ENCODE measurements at regions not wholly inside any gene's neighbourhood (a gene's known extent, or its start where the extent isn't known, plus 50 kb on each side); places are given as distances from the start of the nearest gene placed in this dataset.

DNA sequence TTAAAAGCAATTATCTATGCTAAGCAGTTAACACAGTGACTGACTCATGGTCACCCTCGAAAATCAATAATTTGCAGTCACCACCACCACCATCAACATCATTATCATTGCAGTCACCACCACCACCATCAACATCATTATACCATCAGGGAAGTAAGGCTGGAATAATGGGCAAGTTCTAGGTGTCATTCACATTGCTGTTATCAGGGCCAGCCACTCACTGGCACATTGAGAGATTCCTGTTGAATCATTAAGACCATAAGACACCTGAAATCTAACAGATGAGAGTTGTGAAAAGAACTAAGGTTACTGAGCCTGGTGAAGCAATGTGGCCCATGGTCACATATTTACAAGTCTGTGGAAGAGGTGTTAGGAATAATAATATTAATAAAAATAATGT is 247.7 kb upstream of the BOD1L1 start:
- TF ChIP-seq EZH2phosphoT487 (IDR thresholded peaks at IDR 0.05; ENCODE audit: low read length) (no peak), EZH2 (optimal IDR thresholded peaks at IDR 0.05; ENCODE audit: low read depth, low read length) (no peak)
- TF ChIP-seq, protein P1, sequence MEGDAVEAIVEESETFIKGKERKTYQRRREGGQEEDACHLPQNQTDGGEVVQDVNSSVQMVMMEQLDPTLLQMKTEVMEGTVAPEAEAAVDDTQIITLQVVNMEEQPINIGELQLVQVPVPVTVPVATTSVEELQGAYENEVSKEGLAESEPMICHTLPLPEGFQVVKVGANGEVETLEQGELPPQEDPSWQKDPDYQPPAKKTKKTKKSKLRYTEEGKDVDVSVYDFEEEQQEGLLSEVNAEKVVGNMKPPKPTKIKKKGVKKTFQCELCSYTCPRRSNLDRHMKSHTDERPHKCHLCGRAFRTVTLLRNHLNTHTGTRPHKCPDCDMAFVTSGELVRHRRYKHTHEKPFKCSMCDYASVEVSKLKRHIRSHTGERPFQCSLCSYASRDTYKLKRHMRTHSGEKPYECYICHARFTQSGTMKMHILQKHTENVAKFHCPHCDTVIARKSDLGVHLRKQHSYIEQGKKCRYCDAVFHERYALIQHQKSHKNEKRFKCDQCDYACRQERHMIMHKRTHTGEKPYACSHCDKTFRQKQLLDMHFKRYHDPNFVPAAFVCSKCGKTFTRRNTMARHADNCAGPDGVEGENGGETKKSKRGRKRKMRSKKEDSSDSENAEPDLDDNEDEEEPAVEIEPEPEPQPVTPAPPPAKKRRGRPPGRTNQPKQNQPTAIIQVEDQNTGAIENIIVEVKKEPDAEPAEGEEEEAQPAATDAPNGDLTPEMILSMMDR (IDR thresholded peaks at IDR 0.05; ENCODE audit: low read length) = no peak
- H3K9ac ChIP-seq (ENCODE audit: low read length) = no peak overlapping the region
- no peaks in the 10 kb centered on the region for H3K36me3 ChIP-seq (replicated peaks; ENCODE audit: insufficient read depth, low read length)
- no peaks in the 10 kb centered on the region for H3K9me3 ChIP-seq (replicated peaks; ENCODE audit: insufficient read depth, low read length)
- no peaks in the 10 kb centered on the region for H4K20me1 ChIP-seq (ENCODE audit: insufficient read depth, low read length)
- no peak overlapping the region for H3K4me2 ChIP-seq (ENCODE audit: low read depth, low read length)
- no peaks in the 10 kb centered on the region for H3F3A ChIP-seq (ENCODE audit: insufficient read depth, low read length)
- no peaks in the 10 kb centered on the region for H3K27me3 ChIP-seq (replicated peaks; ENCODE audit: insufficient read depth, low read length)
- H2AFZ ChIP-seq (ENCODE audit: low read length) = no peak overlapping the region
- no peak overlapping the region for H3K27ac ChIP-seq (ENCODE audit: low read length)
- no peak overlapping the region for H3K4me3 ChIP-seq (ENCODE audit: low read length)
- H3K4me1 ChIP-seq (ENCODE audit: low read length) = no peaks in the 10 kb centered on the region
- no peak for DNase-seq
- no peaks in the 10 kb centered on the region for H3K79me2 ChIP-seq (ENCODE audit: low read length)
- no peaks in the 10 kb centered on the region for H3K9me2 ChIP-seq (replicated peaks; ENCODE audit: insufficient read depth, low read length)

DNA sequence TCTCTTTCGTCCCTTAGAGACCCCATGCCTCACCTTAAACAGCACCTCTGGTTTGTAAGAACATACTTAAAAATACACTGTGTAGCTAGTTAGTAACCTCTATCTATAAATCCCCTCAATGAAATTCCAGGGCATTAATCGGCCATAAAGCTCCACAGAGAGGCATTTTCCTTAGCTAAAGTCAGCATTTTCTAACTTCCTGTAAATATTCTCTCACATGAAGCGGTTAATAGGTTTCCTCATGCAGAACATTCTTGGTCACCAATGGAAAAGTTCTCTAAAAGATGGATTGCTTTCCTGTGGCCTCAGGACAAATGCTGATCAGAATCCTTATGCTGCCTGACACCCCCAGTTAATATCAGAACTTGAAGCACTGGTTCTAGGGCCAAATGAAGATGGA is 248.6 kb upstream of the BOD1L1 start:
- TF ChIP-seq, protein P1 (IDR thresholded peaks at IDR 0.05; ENCODE audit: low read length) = no peak
- no peak for TF ChIP-seq EZH2phosphoT487 (IDR thresholded peaks at IDR 0.05; ENCODE audit: low read length)
- TF ChIP-seq EZH2 (optimal IDR thresholded peaks at IDR 0.05; ENCODE audit: low read depth, low read length) = no peak
- Histone ChIP-seq H3K4me1 (ENCODE audit: low read length) (no peaks in the 10 kb centered on the region), H3K9ac (ENCODE audit: low read length) (no peak overlapping the region), H3K9me2 (replicated peaks; ENCODE audit: insufficient read depth, low read length) (no peaks in the 10 kb centered on the region), H3K4me3 (ENCODE audit: low read length) (no peak overlapping the region), H3K4me2 (ENCODE audit: low read depth, low read length) (no peak overlapping the region), H3F3A (ENCODE audit: insufficient read depth, low read length) (no peaks in the 10 kb centered on the region), H3K27me3 (replicated peaks; ENCODE audit: insufficient read depth, low read length) (no peaks in the 10 kb centered on the region), H3K79me2 (ENCODE audit: low read length) (no peaks in the 10 kb centered on the region), H3K27ac (ENCODE audit: low read length) (no peak overlapping the region), H4K20me1 (ENCODE audit: insufficient read depth, low read length) (no peaks in the 10 kb centered on the region), H3K36me3 (replicated peaks; ENCODE audit: insufficient read depth, low read length) (no peaks in the 10 kb centered on the region), H2AFZ (ENCODE audit: low read length) (no peak overlapping the region), H3K9me3 (replicated peaks; ENCODE audit: insufficient read depth, low read length) (no peaks in the 10 kb centered on the region)
- DNase-seq = no peak

DNA sequence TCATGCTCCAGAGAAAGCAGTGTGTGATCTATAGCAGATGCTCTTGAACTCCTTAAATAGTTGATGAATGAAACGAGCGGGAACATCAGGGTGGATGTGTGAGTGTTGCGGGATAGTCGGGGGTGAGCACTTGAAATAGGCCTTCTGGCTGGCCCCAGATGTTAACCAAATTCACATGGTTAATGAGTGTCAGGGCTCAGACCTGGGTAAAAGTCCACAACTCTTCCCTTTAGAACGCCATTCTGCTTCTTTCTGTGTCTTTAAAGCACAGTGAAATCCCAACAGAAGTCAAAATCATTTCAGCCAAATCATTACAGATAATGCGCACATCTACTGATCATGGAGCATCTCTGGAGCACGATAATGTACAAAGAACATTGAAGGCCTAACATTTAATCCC is 249.4 kb upstream of the BOD1L1 start:
- Histone ChIP-seq H3K9ac (ENCODE audit: low read length) (no peak overlapping the region), H3K9me3 (replicated peaks; ENCODE audit: insufficient read depth, low read length) (no peaks in the 10 kb centered on the region), H3K4me1 (ENCODE audit: low read length) (no peaks in the 10 kb centered on the region)

More for the DNA sequence above, 249.4 kb upstream of the BOD1L1 start:
- DNase-seq = no peak
- no peaks in the 10 kb centered on the region for H4K20me1 ChIP-seq (ENCODE audit: insufficient read depth, low read length)
- no peak overlapping the region for H3K27ac ChIP-seq (ENCODE audit: low read length)
- TF ChIP-seq, protein P1 (IDR thresholded peaks at IDR 0.05; ENCODE audit: low read length) = no peak
- no peak for TF ChIP-seq EZH2phosphoT487 (IDR thresholded peaks at IDR 0.05; ENCODE audit: low read length)
- TF ChIP-seq EZH2 (optimal IDR thresholded peaks at IDR 0.05; ENCODE audit: low read depth, low read length) = no peak
- no peaks in the 10 kb centered on the region for H3F3A ChIP-seq (ENCODE audit: insufficient read depth, low read length)
- H3K4me2 ChIP-seq (ENCODE audit: low read depth, low read length) = no peak overlapping the region
- no peak overlapping the region for H3K4me3 ChIP-seq (ENCODE audit: low read length)
- H3K36me3 ChIP-seq (replicated peaks; ENCODE audit: insufficient read depth, low read length) = no peaks in the 10 kb centered on the region
- H3K79me2 ChIP-seq (ENCODE audit: low read length) = no peaks in the 10 kb centered on the region
- no peaks in the 10 kb centered on the region for H3K9me2 ChIP-seq (replicated peaks; ENCODE audit: insufficient read depth, low read length)
- H2AFZ ChIP-seq (ENCODE audit: low read length) = no peak overlapping the region
- no peaks in the 10 kb centered on the region for H3K27me3 ChIP-seq (replicated peaks; ENCODE audit: insufficient read depth, low read length)

Measured in MM.1S (cell line).